ENCODE measurements at regions not wholly inside any gene's neighbourhood (a gene's known extent, or its start where the extent isn't known, plus 50 kb on each side); places are given as distances from the start of the nearest gene placed in this dataset.

DNA sequence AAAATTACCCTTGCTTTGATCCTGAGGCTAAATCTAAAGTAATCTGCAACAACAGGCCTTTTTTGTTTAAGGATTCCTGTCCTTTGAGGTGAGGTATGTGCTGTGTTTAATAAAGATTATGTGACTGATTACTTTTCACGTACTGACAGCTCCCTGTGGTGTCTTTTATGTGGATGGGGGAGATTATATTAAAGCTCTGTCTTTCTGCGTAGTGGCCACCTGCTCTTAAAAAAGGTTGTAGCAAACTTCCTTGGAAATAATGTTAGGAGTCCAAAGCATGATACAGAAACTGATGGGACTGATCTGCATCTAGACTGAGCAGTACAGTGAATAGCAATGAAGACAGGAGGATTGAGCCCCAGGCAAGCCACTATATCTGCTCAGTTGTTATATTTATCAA, 453.0 kb upstream of the GOLIM4 start:
- WGBS (ENCODE audit: low lambda C conversion rate): 25% methylated on average over 2 of the region's 2 CpGs
- no peak overlapping the region for H3K4me2 ChIP-seq
- ChIA-PET POLR2A (no interaction called here), CTCF (interaction anchor here (0.9 to 1.9 kb wide), 3 partner anchors 15 to 298 kb away, joined by 3 to 5 read pairs (median 3); no protein-coding TSS in a partner anchor)
- peaks cover 0 to 3% of the 10 kb centered on the region in 2 experiments; a peak in 2 of 4 replicates for H3K4me1 ChIP-seq (ENCODE audit: control insufficient read depth in 1 of 2, insufficient read depth in 2 of 2, low read depth in 1 of 2, low read length in 1 of 2)
- no peaks in the 10 kb centered on the region for H3K36me3 ChIP-seq (replicated peaks in 1 of 2; ENCODE audit: control insufficient read depth in 1 of 2, insufficient read depth in 2 of 2, low read length in 1 of 2)
- no peaks in the 10 kb centered on the region for H3K79me2 ChIP-seq (ENCODE audit: insufficient read depth)
- H3K9ac ChIP-seq: no peak overlapping the region
- H2AFZ ChIP-seq (ENCODE audit: low read depth): no peak overlapping the region
- H4K20me1 ChIP-seq (ENCODE audit: insufficient read depth): no peaks in the 10 kb centered on the region
- H3K4me3 ChIP-seq (ENCODE audit: low read depth in 2 of 2, low read length in 1 of 2): no peak overlapping the region
- H3K27ac ChIP-seq (ENCODE audit: low read depth in 2 of 2, low read length in 1 of 2): no peak overlapping the region
- no peak for TF ChIP-seq FOXJ3 (CRISPR knock-in tag; IDR thresholded peaks at IDR 0.05)
- TF ChIP-seq, protein P1, sequence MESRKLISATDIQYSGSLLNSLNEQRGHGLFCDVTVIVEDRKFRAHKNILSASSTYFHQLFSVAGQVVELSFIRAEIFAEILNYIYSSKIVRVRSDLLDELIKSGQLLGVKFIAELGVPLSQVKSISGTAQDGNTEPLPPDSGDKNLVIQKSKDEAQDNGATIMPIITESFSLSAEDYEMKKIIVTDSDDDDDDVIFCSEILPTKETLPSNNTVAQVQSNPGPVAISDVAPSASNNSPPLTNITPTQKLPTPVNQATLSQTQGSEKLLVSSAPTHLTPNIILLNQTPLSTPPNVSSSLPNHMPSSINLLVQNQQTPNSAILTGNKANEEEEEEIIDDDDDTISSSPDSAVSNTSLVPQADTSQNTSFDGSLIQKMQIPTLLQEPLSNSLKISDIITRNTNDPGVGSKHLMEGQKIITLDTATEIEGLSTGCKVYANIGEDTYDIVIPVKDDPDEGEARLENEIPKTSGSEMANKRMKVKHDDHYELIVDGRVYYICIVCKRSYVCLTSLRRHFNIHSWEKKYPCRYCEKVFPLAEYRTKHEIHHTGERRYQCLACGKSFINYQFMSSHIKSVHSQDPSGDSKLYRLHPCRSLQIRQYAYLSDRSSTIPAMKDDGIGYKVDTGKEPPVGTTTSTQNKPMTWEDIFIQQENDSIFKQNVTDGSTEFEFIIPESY (IDR thresholded peaks at IDR 0.05; ENCODE audit: borderline replicate concordance, low read depth): no peak
- TF ChIP-seq TAF1 (IDR thresholded peaks at IDR 0.05; ENCODE audit: borderline replicate concordance, low read depth, low read length): no peak
- TF ChIP-seq TCF12 (IDR thresholded peaks at IDR 0.05): no peak
- no peak for TF ChIP-seq NRF1 (IDR thresholded peaks at IDR 0.05; ENCODE audit: low read depth, low read length)
- TF ChIP-seq GABPA (IDR thresholded peaks at IDR 0.05; ENCODE audit: low read depth): no peak
- TF ChIP-seq, protein P2, sequence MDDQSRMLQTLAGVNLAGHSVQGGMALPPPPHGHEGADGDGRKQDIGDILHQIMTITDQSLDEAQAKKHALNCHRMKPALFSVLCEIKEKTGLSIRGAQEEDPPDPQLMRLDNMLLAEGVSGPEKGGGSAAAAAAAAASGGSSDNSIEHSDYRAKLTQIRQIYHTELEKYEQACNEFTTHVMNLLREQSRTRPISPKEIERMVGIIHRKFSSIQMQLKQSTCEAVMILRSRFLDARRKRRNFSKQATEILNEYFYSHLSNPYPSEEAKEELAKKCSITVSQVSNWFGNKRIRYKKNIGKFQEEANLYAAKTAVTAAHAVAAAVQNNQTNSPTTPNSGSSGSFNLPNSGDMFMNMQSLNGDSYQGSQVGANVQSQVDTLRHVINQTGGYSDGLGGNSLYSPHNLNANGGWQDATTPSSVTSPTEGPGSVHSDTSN (IDR thresholded peaks at IDR 0.05): no peak
- TF ChIP-seq EP300 (IDR thresholded peaks at IDR 0.05; ENCODE audit: borderline replicate concordance in 1 of 2, low read depth in 1 of 2, low read length in 1 of 2): no peak
- H3K27me3 ChIP-seq (ENCODE audit: insufficient read depth): no peaks in the 10 kb centered on the region
- DNase-seq: peak; percentile 7
- H3K9me3 ChIP-seq: no peaks in the 10 kb centered on the region
- no peaks in the 10 kb centered on the region for H3K9me2 ChIP-seq
- no peaks in the 10 kb centered on the region for H3F3A ChIP-seq (replicated peaks; ENCODE audit: insufficient read depth)

DNA sequence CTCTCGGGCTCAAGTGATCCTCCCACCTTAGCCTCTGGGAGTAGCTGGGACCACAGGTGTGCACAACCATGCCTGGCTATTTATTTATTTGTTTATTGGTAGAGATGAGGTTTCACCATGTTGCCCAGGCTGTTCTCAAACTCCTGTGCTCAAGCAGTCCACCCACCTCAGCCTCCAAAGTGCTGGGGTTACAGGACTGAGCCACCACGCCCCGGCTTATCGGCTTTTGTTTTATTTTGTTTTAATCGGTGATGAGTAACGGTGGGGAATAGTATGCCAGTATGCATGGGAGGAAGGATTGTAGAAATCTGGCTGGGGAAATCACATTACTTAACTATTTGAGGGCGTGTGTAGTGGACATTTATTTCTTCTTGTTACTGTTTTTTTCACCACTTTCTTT, 451.0 kb upstream of the GOLIM4 start:
- no peaks in the 10 kb centered on the region for H3F3A ChIP-seq (replicated peaks; ENCODE audit: insufficient read depth)
- no peak for TF ChIP-seq MEF2A (IDR thresholded peaks at IDR 0.05; ENCODE audit: borderline replicate concordance, low read depth)
- TF ChIP-seq, protein P3, sequence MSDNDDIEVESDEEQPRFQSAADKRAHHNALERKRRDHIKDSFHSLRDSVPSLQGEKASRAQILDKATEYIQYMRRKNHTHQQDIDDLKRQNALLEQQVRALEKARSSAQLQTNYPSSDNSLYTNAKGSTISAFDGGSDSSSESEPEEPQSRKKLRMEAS (IDR thresholded peaks at IDR 0.05; ENCODE audit: low read depth): no peak
- no peak for TF ChIP-seq SIN3A (IDR thresholded peaks at IDR 0.05; ENCODE audit: borderline replicate concordance, low read depth, low read length)
- TF ChIP-seq, protein P4, sequence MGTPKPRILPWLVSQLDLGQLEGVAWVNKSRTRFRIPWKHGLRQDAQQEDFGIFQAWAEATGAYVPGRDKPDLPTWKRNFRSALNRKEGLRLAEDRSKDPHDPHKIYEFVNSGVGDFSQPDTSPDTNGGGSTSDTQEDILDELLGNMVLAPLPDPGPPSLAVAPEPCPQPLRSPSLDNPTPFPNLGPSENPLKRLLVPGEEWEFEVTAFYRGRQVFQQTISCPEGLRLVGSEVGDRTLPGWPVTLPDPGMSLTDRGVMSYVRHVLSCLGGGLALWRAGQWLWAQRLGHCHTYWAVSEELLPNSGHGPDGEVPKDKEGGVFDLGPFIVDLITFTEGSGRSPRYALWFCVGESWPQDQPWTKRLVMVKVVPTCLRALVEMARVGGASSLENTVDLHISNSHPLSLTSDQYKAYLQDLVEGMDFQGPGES (IDR thresholded peaks at IDR 0.05; ENCODE audit: low read depth, low read length): no peak
- 69% methylated on average over 7 of the region's 7 CpGs for WGBS (ENCODE audit: low lambda C conversion rate)
- H3K4me1 ChIP-seq (ENCODE audit: control insufficient read depth in 1 of 2, insufficient read depth in 2 of 2, low read depth in 1 of 2, low read length in 1 of 2): peaks cover 0 to 3% of the 10 kb centered on the region in 2 experiments; a peak in 2 of 4 replicates
- H3K36me3 ChIP-seq (replicated peaks in 1 of 2; ENCODE audit: control insufficient read depth in 1 of 2, insufficient read depth in 2 of 2, low read length in 1 of 2): no peaks in the 10 kb centered on the region
- no peaks in the 10 kb centered on the region for H3K9me2 ChIP-seq
- H3K79me2 ChIP-seq (ENCODE audit: insufficient read depth): no peaks in the 10 kb centered on the region
- no peaks in the 10 kb centered on the region for H3K9me3 ChIP-seq
- no peak overlapping the region for H3K9ac ChIP-seq
- no peak for DNase-seq
- H3K4me2 ChIP-seq: no peak overlapping the region
- POLR2A ChIA-PET: no interaction called here
- H3K27me3 ChIP-seq (ENCODE audit: insufficient read depth): no peaks in the 10 kb centered on the region
- CTCF ChIA-PET: interaction anchor here (1.0 kb wide), 1 partner anchor 74 kb away, joined by 3 read pairs; no protein-coding TSS in a partner anchor
- no peak overlapping the region for H3K4me3 ChIP-seq (ENCODE audit: low read depth in 2 of 2, low read length in 1 of 2)
- no peaks in the 10 kb centered on the region for H4K20me1 ChIP-seq (ENCODE audit: insufficient read depth)
- no peak overlapping the region for H2AFZ ChIP-seq (ENCODE audit: low read depth)
- no peak overlapping the region for H3K27ac ChIP-seq (ENCODE audit: low read depth in 2 of 2, low read length in 1 of 2)

All from SK-N-SH (cell line).